A673 (cell line): ENCODE measurements at regions not wholly inside any gene's neighbourhood (a gene's known extent, or its start where the extent isn't known, plus 50 kb on each side); places are given as distances from the start of the nearest gene placed in this dataset.

ENCODE experiments used
- BruUV-seq: library from RNA; stranded (reverse); fragments of 400-500 nt; replicated peaks from 2 replicates; lab custom pipeline; 2021; lab: Mats Ljungman, UMichigan
- CTCF ChIA-PET: fragments of 300-600 bp; sonication (Branson Sonifier 250); formaldehyde crosslinking; loops from one replicate; lab custom pipeline; 2022; ENCODE audit warnings: antibody characterized with exemption; lab: Charles Lee
- POLR2A ChIA-PET: fragments of 300-600 bp; sonication (Branson Sonifier 250); formaldehyde crosslinking; loops from one replicate; lab custom pipeline; 2022; ENCODE audit warnings: antibody characterized with exemption; ENCODE audit not compliant: low non-redundant PET; lab: Charles Lee
- DNase-seq: peaks from one replicate; pipeline ENCODE4 v3.0.0-alpha.2; 2015; ENCODE audit warnings: low spot score
- H3K27ac ChIP-seq: fragments of 200-600 bp; sonication (generic); 2 replicates; pipeline ENCODE4 v1.5.1; 2016; ENCODE audit warnings: mixed run types, low read depth, mild to moderate bottlenecking, mixed read lengths, antibody characterized with exemption, low read length; ENCODE audit not compliant: poor library complexity, severe bottlenecking
- H3K27me3 ChIP-seq: fragments of 200-600 bp; sonication (generic); replicated peaks from 2 replicates; pipeline ENCODE4 v1.6.1; 2017; ENCODE audit warnings: mixed run types, low read depth, mild to moderate bottlenecking, mixed read lengths, antibody characterized with exemption, low read length; ENCODE audit not compliant: insufficient read depth, poor library complexity
- H3K36me3 ChIP-seq: fragments of 200-600 bp; sonication (generic); 2 replicates; pipeline ENCODE4 v1.6.1; 2016; ENCODE audit warnings: mixed run types, mild to moderate bottlenecking, mixed read lengths, antibody characterized with exemption, low read length; ENCODE audit not compliant: insufficient read depth, poor library complexity, severe bottlenecking
- H3K4me1 ChIP-seq: fragments of 200-600 bp; sonication (generic); 2 replicates; pipeline ENCODE4 v1.6.1; 2017; ENCODE audit warnings: mixed run types, mild to moderate bottlenecking, mixed read lengths, antibody characterized with exemption, low read length; ENCODE audit not compliant: insufficient read depth, poor library complexity, severe bottlenecking
- H3K4me3 ChIP-seq: fragments of 200-600 bp; sonication (generic); 2 replicates; pipeline ENCODE4 v1.5.1; 2016; ENCODE audit warnings: low read depth, mixed run types, mild to moderate bottlenecking, mixed read lengths, low read length; ENCODE audit not compliant: poor library complexity, severe bottlenecking
- H3K9me3 ChIP-seq: fragments of 200-600 bp; sonication (generic); 2 replicates; pipeline ENCODE4 v1.6.1; 2016; ENCODE audit warnings: mixed run types, low read depth, mild to moderate bottlenecking, mixed read lengths, antibody characterized with exemption, low read length; ENCODE audit not compliant: poor library complexity, severe bottlenecking
- EZH2 ChIP-seq: fragments of 200-600 bp; sonication (generic); IDR thresholded peaks from 2 replicates; pipeline ENCODE4 v1.6.1; 2017; ENCODE audit warnings: borderline replicate concordance, low read depth, mild to moderate bottlenecking, mixed read lengths, antibody characterized with exemption, low read length; ENCODE audit not compliant: poor library complexity, severe bottlenecking
- intact Hi-C: fragments of 100-400 bp; cut with micrococcal nuclease; formaldehyde crosslinking; loops from one replicate; pipeline ENCODE4 v1.10.0; 2022; ENCODE audit not compliant: unreplicated experiment
- TF ChIP-seq, protein P1 (sequence below): fragments of 300-800, 200-600 bp; sonication (generic); conservative IDR thresholded peaks from 2 replicates; pipeline ENCODE4 v1.5.1; 2017; ENCODE audit warnings: low read depth, mild to moderate bottlenecking, antibody characterized with exemption, low read length, moderate library complexity, mixed read lengths

DNA sequence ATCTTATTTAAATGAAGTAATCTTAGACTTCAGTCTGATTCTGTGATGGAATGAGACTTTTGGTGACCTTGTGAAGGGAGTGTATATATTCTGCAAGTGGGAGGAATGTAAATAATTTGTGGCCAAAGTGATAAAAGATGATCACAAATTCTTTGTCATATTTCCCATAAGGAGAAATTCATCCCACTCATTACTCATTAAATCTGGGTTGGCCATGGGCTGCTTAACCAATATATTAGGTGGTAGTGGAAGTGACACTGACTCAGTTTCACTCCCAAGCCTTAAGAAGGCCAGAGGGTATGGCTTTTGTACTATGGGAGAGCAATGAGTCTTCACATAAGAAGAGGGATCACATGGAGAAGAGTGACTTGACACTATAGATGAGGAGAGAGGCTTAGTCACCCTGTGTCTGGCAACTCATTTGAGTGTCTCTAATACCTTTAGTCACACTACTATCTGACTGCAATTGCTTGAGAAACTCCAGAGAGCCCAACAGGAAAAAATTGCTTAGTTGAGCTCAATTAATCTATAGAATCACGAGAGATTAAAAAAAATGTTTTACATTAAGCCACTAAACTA lies 408.2 kb upstream of the PITX2 start:
- intact Hi-C loops: no loop called here
- no TSS peak for BruUV-seq
- Histone ChIP-seq H3K9me3 (no peaks in the 10 kb centered on the region), H3K4me1 (no peaks in the 10 kb centered on the region), H3K4me3 (no peak overlapping the region), H3K27ac (no peak overlapping the region), H3K36me3 (no peaks in the 10 kb centered on the region), H3K27me3 (no peaks in the 10 kb centered on the region)
- DNase-seq: peak; percentile 15
- CTCF ChIA-PET: no interaction called here
- POLR2A ChIA-PET: no interaction called here
- no peak for TF ChIP-seq EZH2
- TF ChIP-seq, protein P1, sequence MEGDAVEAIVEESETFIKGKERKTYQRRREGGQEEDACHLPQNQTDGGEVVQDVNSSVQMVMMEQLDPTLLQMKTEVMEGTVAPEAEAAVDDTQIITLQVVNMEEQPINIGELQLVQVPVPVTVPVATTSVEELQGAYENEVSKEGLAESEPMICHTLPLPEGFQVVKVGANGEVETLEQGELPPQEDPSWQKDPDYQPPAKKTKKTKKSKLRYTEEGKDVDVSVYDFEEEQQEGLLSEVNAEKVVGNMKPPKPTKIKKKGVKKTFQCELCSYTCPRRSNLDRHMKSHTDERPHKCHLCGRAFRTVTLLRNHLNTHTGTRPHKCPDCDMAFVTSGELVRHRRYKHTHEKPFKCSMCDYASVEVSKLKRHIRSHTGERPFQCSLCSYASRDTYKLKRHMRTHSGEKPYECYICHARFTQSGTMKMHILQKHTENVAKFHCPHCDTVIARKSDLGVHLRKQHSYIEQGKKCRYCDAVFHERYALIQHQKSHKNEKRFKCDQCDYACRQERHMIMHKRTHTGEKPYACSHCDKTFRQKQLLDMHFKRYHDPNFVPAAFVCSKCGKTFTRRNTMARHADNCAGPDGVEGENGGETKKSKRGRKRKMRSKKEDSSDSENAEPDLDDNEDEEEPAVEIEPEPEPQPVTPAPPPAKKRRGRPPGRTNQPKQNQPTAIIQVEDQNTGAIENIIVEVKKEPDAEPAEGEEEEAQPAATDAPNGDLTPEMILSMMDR: no peak

DNA sequence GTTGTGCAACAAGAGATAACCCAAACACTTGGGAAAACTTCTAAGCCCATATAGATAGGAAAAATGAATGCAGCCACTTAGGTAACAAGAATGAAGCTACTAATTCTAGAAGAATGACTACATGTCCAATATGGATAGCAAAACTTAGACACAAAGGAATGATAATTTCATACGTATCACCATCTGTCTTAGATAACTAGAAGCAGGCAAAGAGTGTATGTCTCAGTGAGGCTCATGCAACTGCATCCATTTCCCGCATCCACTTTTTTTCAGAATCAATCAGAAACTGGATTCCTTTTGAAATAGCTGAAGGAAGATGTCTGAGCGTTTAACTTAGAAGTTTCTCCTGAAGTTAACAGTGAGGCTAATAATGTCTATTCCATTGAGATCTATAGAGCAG lies 408.7 kb upstream of the PITX2 start:
- BruUV-seq: no TSS peak
- TF ChIP-seq, protein P1: no peak
- TF ChIP-seq EZH2: no peak
- Histone ChIP-seq H3K36me3 (no peaks in the 10 kb centered on the region), H3K27ac (no peak overlapping the region), H3K9me3 (no peaks in the 10 kb centered on the region), H3K4me1 (no peaks in the 10 kb centered on the region), H3K27me3 (no peaks in the 10 kb centered on the region), H3K4me3 (no peak overlapping the region)
- ChIA-PET CTCF (no interaction called here), POLR2A (no interaction called here)
- DNase-seq: no peak
- intact Hi-C loops: no loop called here

DNA sequence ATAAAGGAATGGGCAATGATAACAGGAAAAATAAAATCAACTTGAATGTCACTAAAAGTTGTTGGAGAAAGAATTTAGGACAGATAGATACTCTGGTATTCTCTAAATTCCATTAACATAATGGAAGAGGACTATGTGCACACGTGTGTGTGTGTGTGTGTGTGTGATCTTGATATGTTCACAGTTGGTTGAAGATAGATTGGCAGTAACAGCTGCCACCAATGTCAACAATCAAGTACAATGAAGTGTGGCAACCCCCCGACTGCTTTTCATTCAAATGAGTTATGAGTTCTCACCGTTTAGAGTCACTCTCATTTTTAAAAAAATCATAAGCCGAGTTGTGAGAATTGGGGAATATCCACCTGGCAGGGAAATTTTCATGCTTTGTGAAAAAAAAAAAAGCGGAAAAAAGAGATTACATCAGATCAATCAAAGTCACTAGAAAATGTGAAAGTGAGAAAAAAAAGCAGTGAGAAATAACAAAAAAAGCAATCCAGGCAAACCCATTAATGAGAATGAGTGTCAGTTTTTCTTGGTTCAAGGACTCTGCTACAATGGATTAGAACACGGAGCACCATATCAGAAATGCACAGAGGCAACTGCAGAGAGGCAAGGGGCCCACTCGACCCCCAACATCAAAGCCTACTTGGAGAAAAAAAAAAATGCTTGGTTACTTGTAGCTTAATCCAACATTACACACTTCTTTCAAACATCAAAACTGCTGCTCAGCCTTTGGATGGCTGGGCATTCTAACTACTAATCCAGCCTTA lies 414.9 kb upstream of the PITX2 start:
- no peaks in the 10 kb centered on the region for H3K9me3 ChIP-seq

More for the DNA sequence above, 414.9 kb upstream of the PITX2 start:
- intact Hi-C loops: no loop called here
- no peaks in the 10 kb centered on the region for H3K4me1 ChIP-seq
- H3K27me3 ChIP-seq: no peaks in the 10 kb centered on the region
- no peak overlapping the region for H3K27ac ChIP-seq
- no peak for TF ChIP-seq EZH2
- TF ChIP-seq, protein P1: no peak
- POLR2A ChIA-PET: no interaction called here
- DNase-seq: no peak
- BruUV-seq: no TSS peak
- CTCF ChIA-PET: no interaction called here
- H3K36me3 ChIP-seq: no peaks in the 10 kb centered on the region
- H3K4me3 ChIP-seq: no peak overlapping the region
